Stimulated activated CD8-positive, alpha-beta memory T cell treated with anti-CD3 and anti-CD28 coated beads, Interleukin-12 subunit alpha, Interleukin-12 subunit beta, amount 100 ng/mL, for 1 hour (primary cell): ENCODE measurements at regions not wholly inside any gene's neighbourhood (a gene's known extent, or its start where the extent isn't known, plus 50 kb on each side); places are given as distances from the start of the nearest gene placed in this dataset.

ENCODE experiments used
- DNase-seq: peaks from one replicate; pipeline ENCODE4 v3.0.0-alpha.2; 2020; ENCODE audit warnings: low read depth

GRCh38 chr3:94869059-94869547 is 806.2 kb downstream of the NSUN3 start:
- DNase-seq = no peak

GRCh38 chr3:94873751-94874150 is 810.9 kb downstream of the NSUN3 start:
- DNase-seq = no peak

- no peak for DNase-seq
Measured at GRCh38 chr3:94875149-94875548, 812.3 kb downstream of the NSUN3 start.

GRCh38 chr3:94887065-94887464 is 824.2 kb downstream of the NSUN3 start:
- DNase-seq = no peak

GRCh38 chr3:94896994-94897393 is 834.1 kb downstream of the NSUN3 start:
- DNase-seq = no peak

GRCh38 chr3:94904156-94904674 is 841.4 kb downstream of the NSUN3 start:
- DNase-seq = no peak

- no peak for DNase-seq
Measured at GRCh38 chr3:94909726-94910125, 846.9 kb downstream of the NSUN3 start.

- no peak for DNase-seq
Measured at GRCh38 chr3:94912656-94913055, 849.8 kb downstream of the NSUN3 start.

- DNase-seq = no peak
Measured at GRCh38 chr3:94927175-94927574, 864.3 kb downstream of the NSUN3 start.

- DNase-seq = no peak
Measured at GRCh38 chr3:94928921-94929320, 866.1 kb downstream of the NSUN3 start.

GRCh38 chr3:94935738-94936580 is 873.1 kb downstream of the NSUN3 start:
- no peak for DNase-seq

- DNase-seq = no peak
Measured at GRCh38 chr3:94937980-94938379, 875.1 kb downstream of the NSUN3 start.

- no peak for DNase-seq
Measured at GRCh38 chr3:94946683-94947082, 883.8 kb downstream of the NSUN3 start.

GRCh38 chr3:94961423-94962100 is 898.7 kb downstream of the NSUN3 start:
- no peak for DNase-seq

- no peak for DNase-seq
Measured at GRCh38 chr3:94965867-94966475, 903.1 kb downstream of the NSUN3 start.

GRCh38 chr3:94967196-94967595 is 904.3 kb downstream of the NSUN3 start:
- no peak for DNase-seq

GRCh38 chr3:94968519-94968918 is 905.7 kb downstream of the NSUN3 start:
- no peak for DNase-seq

GRCh38 chr3:94972066-94972465 is 909.2 kb downstream of the NSUN3 start:
- DNase-seq = no peak

GRCh38 chr3:94978084-94978483 is 915.2 kb downstream of the NSUN3 start:
- DNase-seq = no peak

GRCh38 chr3:94985778-94986177 is 922.9 kb downstream of the NSUN3 start:
- no peak for DNase-seq

GRCh38 chr3:94990952-94991705 is 928.3 kb downstream of the NSUN3 start:
- DNase-seq = no peak

- DNase-seq = no peak
Measured at GRCh38 chr3:94996743-94997142, 933.9 kb downstream of the NSUN3 start.
